H1 (cell line): ENCODE measurements at regions not wholly inside any gene's neighbourhood (a gene's known extent, or its start where the extent isn't known, plus 50 kb on each side); places are given as distances from the start of the nearest gene placed in this dataset.

Experiments
- CTCF ChIA-PET: fragments of 300-600 bp; sonication (Branson Sonifier 250); formaldehyde crosslinking; loops from one replicate; lab custom pipeline; 2021; ENCODE audit not compliant: partially characterized antibody; lab: Charles Lee
- POLR2A ChIA-PET: fragments of 300-600 bp; sonication (Branson Sonifier 250); formaldehyde crosslinking; loops from one replicate; lab custom pipeline; 2021; ENCODE audit warnings: inconsistent platforms; ENCODE audit not compliant: partially characterized antibody; lab: Charles Lee
- DNase-seq, 2 experiments: peaks; one replicate each; pipeline versions ENCODE4 v3.0.0 to v3.0.0-alpha.2; 2010 to 2022; ENCODE audit warnings: low spot score in 2 of 2, low read depth in 1 of 2, mixed read lengths in 1 of 2
- FAIRE-seq: peaks from 2 replicates; lab custom pipeline; 2011; peaks lifted over from hg19 to GRCh38; lab: Jason Lieb, UNC
- H2AFZ ChIP-seq: 2 replicates; pipeline ENCODE4 v1.8.1; 2012; ENCODE audit warnings: low read length, inconsistent platforms
- H2AK5ac ChIP-seq: 2 replicates; pipeline ENCODE4 v1.6.1; 2013; ENCODE audit warnings: low read depth, low read length
- H2BK120ac ChIP-seq: replicated peaks from 2 replicates; pipeline ENCODE3; 2013; ENCODE audit warnings: low read depth, low read length, inconsistent platforms
- H2BK12ac ChIP-seq: 2 replicates; pipeline ENCODE4 v1.6.1; 2013; ENCODE audit warnings: low read depth, low read length
- H2BK15ac ChIP-seq: 2 replicates; pipeline ENCODE4 v1.6.1; 2013; ENCODE audit warnings: low read length
- H2BK20ac ChIP-seq: 2 replicates; pipeline ENCODE4 v1.6.1; 2013; ENCODE audit warnings: low read length
- H2BK5ac ChIP-seq: 2 replicates; pipeline ENCODE4 v1.6.1; 2013; ENCODE audit warnings: low read depth, low read length
- H3K14ac ChIP-seq: 2 replicates; pipeline ENCODE4 v1.6.1; 2013; ENCODE audit warnings: inconsistent platforms; ENCODE audit not compliant: insufficient read length
- H3K18ac ChIP-seq: 2 replicates; pipeline ENCODE4 v1.6.1; 2013; ENCODE audit warnings: low read length; ENCODE audit errors: extremely low read depth
- H3K23ac ChIP-seq: 2 replicates; pipeline ENCODE4 v1.6.1; 2013; ENCODE audit warnings: inconsistent platforms; ENCODE audit not compliant: insufficient read length
- H3K23me2 ChIP-seq: 2 replicates; pipeline ENCODE4 v1.6.1; 2013; ENCODE audit warnings: low read depth, low read length
- H3K27ac ChIP-seq: 2 replicates; pipeline ENCODE4 v1.6.1; 2011; ENCODE audit warnings: low read depth, low read length, inconsistent platforms
- H3K27me3 ChIP-seq, 4 experiments: replicated peaks in 1 of 4; 1 replicate in 1 of 4; 2 replicates in 3 of 4; pipeline versions ENCODE4 v1.6.1 to v1.8.1; 2011 to 2013; ENCODE audit warnings: low read length in 3 of 4, mild to moderate bottlenecking in 3 of 4, inconsistent platforms in 2 of 4, mixed read lengths in 2 of 4, moderate library complexity in 1 of 4; ENCODE audit not compliant: control insufficient read depth in 3 of 4, insufficient read depth in 3 of 4; ENCODE audit errors: extremely low read depth in 1 of 4
- H3K36me3 ChIP-seq, 4 experiments: 2 replicates each; pipeline versions ENCODE4 v1.6.1 to v1.8.1; 2011 to 2013; ENCODE audit warnings: mild to moderate bottlenecking in 4 of 4, low read length in 3 of 4, moderate library complexity in 2 of 4, control low read depth in 1 of 4, inconsistent platforms in 1 of 4; ENCODE audit not compliant: insufficient read depth in 4 of 4, control insufficient read depth in 2 of 4
- H3K4ac ChIP-seq: replicated peaks from 2 replicates; pipeline ENCODE3; 2013; ENCODE audit warnings: low read length, low read depth, mixed read lengths, inconsistent platforms; ENCODE audit not compliant: insufficient read length
- H3K4me1 ChIP-seq, 4 experiments: replicated peaks in 1 of 4; 1 replicate in 1 of 4; 2 replicates in 3 of 4; pipeline versions ENCODE4 v1.6.1 to v1.8.1; 2011 to 2013; ENCODE audit warnings: low read length in 3 of 4, inconsistent platforms in 2 of 4, mixed read lengths in 1 of 4; ENCODE audit not compliant: insufficient read depth in 4 of 4, control insufficient read depth in 3 of 4
- H3K4me2 ChIP-seq, 2 experiments: 2 replicates each; pipeline versions ENCODE4 v1.6.1 to v1.8.1; 2011 to 2013; ENCODE audit warnings: low read depth in 2 of 2, low read length in 2 of 2, control low read depth in 1 of 2, inconsistent platforms in 1 of 2, mild to moderate bottlenecking in 1 of 2; ENCODE audit not compliant: insufficient read depth in 1 of 2
- H3K4me3 ChIP-seq, 4 experiments: fragments of 200-600, 300-600 bp in 1 of 4; sonication (generic), shearing (Covaris generic), sonication (Bioruptor Twin) in 1 of 4; 2 replicates each; pipeline versions ENCODE4 v1.5.1 to v1.8.1; 2011 to 2016; ENCODE audit warnings: low read length in 4 of 4, low read depth in 3 of 4, control low read depth in 2 of 4, inconsistent platforms in 2 of 4, mild to moderate bottlenecking in 2 of 4, mixed read lengths in 1 of 4, moderate library complexity in 1 of 4; ENCODE audit not compliant: insufficient read depth in 2 of 4; ENCODE audit errors: extremely low read depth in 1 of 4
- H3K56ac ChIP-seq: replicated peaks from 2 replicates; pipeline ENCODE3; 2013; ENCODE audit warnings: low read depth, mild to moderate bottlenecking, mixed read lengths, low read length, inconsistent platforms; ENCODE audit not compliant: insufficient read length
- H3K79me1 ChIP-seq: 2 replicates; pipeline ENCODE4 v1.6.1; 2013; ENCODE audit warnings: low read depth, low read length, control low read depth
- H3K79me2 ChIP-seq, 2 experiments: 2 replicates each; pipeline versions ENCODE4 v1.6.1 to v1.8.1; 2012 to 2013; ENCODE audit warnings: low read length in 2 of 2, mild to moderate bottlenecking in 2 of 2, inconsistent platforms in 1 of 2; ENCODE audit not compliant: insufficient read depth in 2 of 2, control insufficient read depth in 1 of 2
- H3K9ac ChIP-seq, 4 experiments: replicated peaks in 1 of 4; 1 replicate in 1 of 4; 2 replicates in 3 of 4; pipeline versions ENCODE4 v1.6.1 to v1.8.1; 2011 to 2013; ENCODE audit warnings: low read depth in 3 of 4, low read length in 3 of 4, control low read depth in 2 of 4, mild to moderate bottlenecking in 2 of 4, moderate library complexity in 2 of 4, inconsistent platforms in 1 of 4; ENCODE audit errors: extremely low read depth in 1 of 4
- H3K9me3 ChIP-seq, 2 experiments: 2 replicates each; pipeline versions ENCODE4 v1.6.1 to v1.8.1; 2012 to 2013; ENCODE audit warnings: mild to moderate bottlenecking in 2 of 2, moderate library complexity in 2 of 2, control low read depth in 1 of 2, inconsistent platforms in 1 of 2, low read depth in 1 of 2, low read length in 1 of 2, mixed read lengths in 1 of 2; ENCODE audit not compliant: insufficient read depth in 2 of 2
- H4K20me1 ChIP-seq, 2 experiments: replicated peaks in 1 of 2; 2 replicates each; pipeline versions ENCODE3 to v1.8.1; 2011 to 2013; ENCODE audit warnings: inconsistent platforms in 2 of 2, low read length in 2 of 2, mild to moderate bottlenecking in 1 of 2; ENCODE audit not compliant: insufficient read depth in 2 of 2, control insufficient read depth in 1 of 2
- H4K5ac ChIP-seq: 2 replicates; pipeline ENCODE4 v1.6.1; 2013; ENCODE audit warnings: low read length, low read depth, mixed read lengths, inconsistent platforms; ENCODE audit not compliant: insufficient read length
- H4K8ac ChIP-seq: 2 replicates; pipeline ENCODE4 v1.8.0; 2013; ENCODE audit warnings: mild to moderate bottlenecking, moderate library complexity, low read length, inconsistent platforms; ENCODE audit not compliant: insufficient read depth; ENCODE audit errors: extremely low read depth
- H4K91ac ChIP-seq: replicated peaks from 2 replicates; pipeline ENCODE3; 2013; ENCODE audit warnings: low read length, mixed read lengths, inconsistent platforms; ENCODE audit not compliant: insufficient read length
- CTBP2 ChIP-seq: IDR thresholded peaks from 2 replicates; pipeline ENCODE4 v1.7.0; 2011; ENCODE audit warnings: borderline replicate concordance, mild to moderate bottlenecking, moderate library complexity, mixed read lengths, low read length; ENCODE audit not compliant: insufficient read depth, insufficient read length
- EGR1 ChIP-seq: IDR thresholded peaks from 2 replicates; pipeline ENCODE4 v1.6.1; 2011; ENCODE audit warnings: low read depth, low read length, borderline replicate concordance
- EP300 ChIP-seq, 2 experiments: IDR thresholded peaks; 1 replicate in 1 of 2; 2 replicates in 1 of 2; pipeline ENCODE4 v1.6.1; 2011 to 2012; ENCODE audit warnings: low read depth in 2 of 2, low read length in 2 of 2, mild to moderate bottlenecking in 2 of 2, borderline replicate concordance in 1 of 2, inconsistent platforms in 1 of 2, moderate library complexity in 1 of 2
- RAD21 ChIP-seq, 2 experiments: IDR thresholded peaks in 1 of 2; conservative IDR thresholded peaks in 1 of 2; 2 replicates each; pipeline ENCODE4 v1.6.1; 2011; ENCODE audit warnings: low read depth in 2 of 2, low read length in 2 of 2, improper control_type of control experiment in 1 of 2, inconsistent platforms in 1 of 2, mild to moderate bottlenecking in 1 of 2, moderate library complexity in 1 of 2
- RBBP5 ChIP-seq: IDR thresholded peaks from 2 replicates; pipeline ENCODE4 v1.7.1; 2012; ENCODE audit warnings: low read depth, mild to moderate bottlenecking, inconsistent platforms, low read length, moderate library complexity, borderline replicate concordance
- SIX5 ChIP-seq: IDR thresholded peaks from 2 replicates; pipeline ENCODE4 v1.6.1; 2011; ENCODE audit warnings: mild to moderate bottlenecking, low read depth, low read length
- SP4 ChIP-seq: IDR thresholded peaks from 2 replicates; pipeline ENCODE4 v1.6.1; 2012; ENCODE audit warnings: low read length, inconsistent platforms
- TBP ChIP-seq: IDR thresholded peaks from 2 replicates; pipeline ENCODE4 v1.6.1; 2011; ENCODE audit warnings: low read depth, low read length, improper control_type of control experiment
- YY1 ChIP-seq: IDR thresholded peaks from 2 replicates; pipeline ENCODE4 v1.6.1; 2011; ENCODE audit warnings: low read depth, mild to moderate bottlenecking, low read length
- WGBS, 2 experiments: shearing (Covaris generic) in 1 of 2; methylation state at CpG; one replicate each; pipeline versions ENCODE4 v1.1.6 to v1.1.7; 2013 to 2015; ENCODE audit warnings: low lambda C conversion rate in 2 of 2, mixed read lengths in 2 of 2, inconsistent platforms in 1 of 2, low coverage in 1 of 2, missing lambda C conversion rate in 1 of 2; ENCODE audit not compliant: insufficient replicate concordance in 2 of 2, insufficient coverage in 1 of 2, insufficient read length in 1 of 2; ENCODE audit errors: extremely low coverage in 1 of 2, missing lambda C conversion rate in 1 of 2; 5-methylcytosine and 5-hydroxymethylcytosine counted together
- TF ChIP-seq, protein P1 (sequence below): IDR thresholded peaks from 2 replicates; pipeline ENCODE4 v1.6.1; 2012; ENCODE audit warnings: low read length, inconsistent platforms
- TF ChIP-seq, protein P2 (sequence below): IDR thresholded peaks from 2 replicates; pipeline ENCODE4 v1.6.1; 2011; ENCODE audit warnings: low read depth, mild to moderate bottlenecking, low read length; ENCODE audit not compliant: insufficient read depth

DNA sequence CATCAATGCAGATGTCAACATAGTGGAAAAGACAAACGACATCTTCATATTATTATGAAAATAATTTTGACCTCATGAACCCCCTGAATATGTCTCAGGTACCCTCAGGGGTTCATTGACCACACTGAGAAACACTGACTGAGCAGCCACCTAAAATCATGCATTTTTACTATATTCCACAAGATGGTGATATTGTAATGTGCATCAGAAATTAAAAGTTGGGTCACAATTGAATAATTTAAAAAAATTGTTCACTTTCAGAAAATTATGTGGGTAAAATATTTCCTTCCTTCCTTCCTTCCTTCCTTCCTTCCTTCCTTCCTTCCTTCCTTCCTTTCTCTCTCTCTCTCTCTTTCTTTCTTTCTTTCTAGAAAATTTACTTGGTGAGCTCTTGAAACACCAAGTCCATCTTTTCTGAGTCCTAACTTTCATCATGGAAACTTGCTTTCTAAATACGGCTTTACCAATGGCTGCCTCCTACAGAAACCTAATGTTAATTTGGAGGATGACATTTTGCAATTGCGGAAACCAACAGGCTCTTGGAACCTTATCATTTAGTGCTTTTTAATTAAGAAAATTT is 103.6 kb downstream of the RTL3 start:
- Histone ChIP-seq H4K91ac (no peak overlapping the region), H2BK120ac (no peak overlapping the region), H3K4me1 (no peaks in the 10 kb centered on the region), H2AFZ (no peak overlapping the region), H3K14ac (no peak overlapping the region), H2BK20ac (no peak overlapping the region), H4K20me1 (no peaks in the 10 kb centered on the region), H3K4ac (no peak overlapping the region), H3K56ac (no peak overlapping the region), H2AK5ac (no peak overlapping the region), H3K23ac (no peak overlapping the region), H3K18ac (no peak overlapping the region), H2BK5ac (no peak overlapping the region), H3K79me2 (no peaks in the 10 kb centered on the region), H3K36me3 (no peaks in the 10 kb centered on the region), H3K4me2 (no peak overlapping the region), H3K9ac (no peak overlapping the region), H3K79me1 (no peaks in the 10 kb centered on the region), H2BK12ac (no peak overlapping the region), H3K4me3 (no peak overlapping the region), H4K8ac (no peak overlapping the region), H3K9me3 (no peaks in the 10 kb centered on the region), H3K27ac (no peak overlapping the region), H2BK15ac (no peak overlapping the region), H4K5ac (no peak overlapping the region), H3K23me2 (no peaks in the 10 kb centered on the region), H3K27me3 (no peaks in the 10 kb centered on the region)
- FAIRE-seq (no peak), DNase-seq (no peak)
- POLR2A ChIA-PET = no interaction called here
- 97% methylated on average over 3 of the region's 3 CpGs; no CpG with 5 or more reads in 1 of the 2 experiments for WGBS, 2 experiments
- CTCF ChIA-PET = interaction anchor here (0.7 to 1.1 kb wide), 2 partner anchors 8 to 198 kb away, joined by 3 read pairs; no protein-coding TSS in a partner anchor
- TF ChIP-seq SP4 (no peak), RBBP5 (no peak), CTBP2 (no peak), TBP (no peak), SIX5 (no peak), EP300 (IDR thresholded peaks at IDR 0.05; ENCODE audit: borderline replicate concordance in 1 of 2, low read depth in 2 of 2, low read length in 2 of 2) (no peak), YY1 (no peak), EGR1 (no peak), RAD21 (IDR thresholded peaks at IDR 0.05 in 1 of 2, conservative IDR thresholded peaks at IDR 0.05 in 1 of 2; ENCODE audit: low read depth in 2 of 2, low read length in 2 of 2) (no peak; a peak in 1 of 4 replicates)
- TF ChIP-seq, protein P1, sequence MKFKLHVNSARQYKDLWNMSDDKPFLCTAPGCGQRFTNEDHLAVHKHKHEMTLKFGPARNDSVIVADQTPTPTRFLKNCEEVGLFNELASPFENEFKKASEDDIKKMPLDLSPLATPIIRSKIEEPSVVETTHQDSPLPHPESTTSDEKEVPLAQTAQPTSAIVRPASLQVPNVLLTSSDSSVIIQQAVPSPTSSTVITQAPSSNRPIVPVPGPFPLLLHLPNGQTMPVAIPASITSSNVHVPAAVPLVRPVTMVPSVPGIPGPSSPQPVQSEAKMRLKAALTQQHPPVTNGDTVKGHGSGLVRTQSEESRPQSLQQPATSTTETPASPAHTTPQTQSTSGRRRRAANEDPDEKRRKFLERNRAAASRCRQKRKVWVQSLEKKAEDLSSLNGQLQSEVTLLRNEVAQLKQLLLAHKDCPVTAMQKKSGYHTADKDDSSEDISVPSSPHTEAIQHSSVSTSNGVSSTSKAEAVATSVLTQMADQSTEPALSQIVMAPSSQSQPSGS = no peak
- TF ChIP-seq, protein P2, sequence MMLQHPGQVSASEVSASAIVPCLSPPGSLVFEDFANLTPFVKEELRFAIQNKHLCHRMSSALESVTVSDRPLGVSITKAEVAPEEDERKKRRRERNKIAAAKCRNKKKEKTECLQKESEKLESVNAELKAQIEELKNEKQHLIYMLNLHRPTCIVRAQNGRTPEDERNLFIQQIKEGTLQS = no peak
